UCSD-AML1 (cell line): ENCODE measurements at regions not wholly inside any gene's neighbourhood (a gene's known extent, or its start where the extent isn't known, plus 50 kb on each side); places are given as distances from the start of the nearest gene placed in this dataset.
A peak's percentile ranks its signal among the peaks of the same experiment; 100 is the strongest.

Source experiments
- DNase-seq: peaks from one replicate; lab custom pipeline; 2025; ENCODE audit not compliant: unreplicated experiment; lab: John Stamatoyannopoulos, UW

DNA sequence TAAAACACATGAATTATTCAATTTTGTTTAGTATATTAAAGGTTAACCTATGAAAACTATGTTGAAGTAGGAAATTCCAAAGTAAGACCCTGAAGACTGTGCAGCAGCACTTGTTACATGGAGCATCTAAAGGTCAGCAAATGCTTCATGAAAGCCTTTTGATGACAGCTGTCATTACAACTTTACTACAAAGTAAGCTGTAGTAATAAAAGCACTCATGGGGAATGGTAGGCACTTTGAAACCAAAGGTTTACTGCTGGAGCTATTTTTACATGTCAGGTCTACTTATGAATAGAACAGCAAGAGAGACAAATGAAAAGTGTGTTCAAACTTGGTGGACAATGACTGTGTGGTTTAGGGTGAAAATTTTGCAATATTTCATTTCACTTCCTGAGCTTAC is 672.5 kb upstream of the PCDH20 start:
- no peak for DNase-seq

DNA sequence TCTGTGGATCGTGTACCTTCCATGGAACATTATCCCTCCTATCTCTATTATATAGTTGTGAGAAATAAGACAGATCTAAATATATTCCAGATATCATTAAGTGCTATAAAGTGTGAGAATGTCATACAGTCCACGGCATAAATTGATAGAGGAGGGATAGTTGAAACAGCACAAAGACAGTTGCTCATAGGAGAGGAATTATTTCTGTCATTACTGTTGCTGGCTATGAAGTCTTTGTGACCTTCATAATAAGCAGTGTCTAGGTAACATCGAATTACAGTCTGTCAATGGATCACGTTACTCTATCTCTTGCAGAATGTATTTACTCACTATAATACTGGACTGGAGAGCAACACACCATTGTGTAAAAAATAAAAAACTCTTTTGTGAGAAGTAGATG is 671.5 kb upstream of the PCDH20 start:
- no peak for DNase-seq

DNA sequence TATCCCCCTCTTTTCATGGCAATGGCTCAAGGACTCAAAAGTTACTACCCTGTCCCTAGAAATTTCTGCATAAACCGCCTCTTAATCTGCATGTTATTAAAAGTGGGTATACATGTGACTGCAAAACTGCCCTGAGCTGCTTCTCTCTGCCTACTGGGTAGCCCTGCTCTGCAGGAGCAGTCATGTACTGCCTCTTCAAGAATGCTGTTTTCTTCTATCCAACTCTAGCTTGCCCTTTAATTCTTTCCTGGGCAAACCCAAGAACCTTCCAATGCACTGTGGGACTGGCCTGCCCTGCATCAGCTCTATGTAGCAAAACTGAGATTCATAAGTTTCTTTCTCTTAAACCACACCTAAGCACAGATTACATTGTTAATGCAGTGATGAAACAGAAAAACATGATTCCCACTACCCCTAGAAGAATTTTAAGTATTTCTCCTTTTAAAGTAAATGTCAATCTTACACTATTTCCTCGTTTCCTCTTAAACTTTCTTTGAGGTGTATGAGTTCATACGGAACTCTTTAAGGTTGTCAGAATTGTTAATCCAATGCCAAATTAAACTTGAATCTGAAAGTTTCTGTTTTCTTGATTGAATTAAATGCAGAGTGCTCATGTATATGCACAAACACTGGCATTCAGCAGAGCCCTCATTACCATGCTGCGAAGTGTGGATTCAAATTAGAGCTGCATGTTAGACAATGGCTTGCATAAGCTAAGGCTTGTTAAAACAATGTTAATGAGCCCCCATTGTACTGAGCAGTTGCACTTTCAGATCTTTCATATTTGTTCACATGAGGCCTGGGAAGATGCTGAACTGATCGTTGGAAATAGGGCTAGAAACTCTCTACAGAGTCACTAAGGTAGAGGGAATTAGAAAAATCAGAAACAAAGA is 669.9 kb upstream of the PCDH20 start:
- peak; percentile 1 for DNase-seq

DNA sequence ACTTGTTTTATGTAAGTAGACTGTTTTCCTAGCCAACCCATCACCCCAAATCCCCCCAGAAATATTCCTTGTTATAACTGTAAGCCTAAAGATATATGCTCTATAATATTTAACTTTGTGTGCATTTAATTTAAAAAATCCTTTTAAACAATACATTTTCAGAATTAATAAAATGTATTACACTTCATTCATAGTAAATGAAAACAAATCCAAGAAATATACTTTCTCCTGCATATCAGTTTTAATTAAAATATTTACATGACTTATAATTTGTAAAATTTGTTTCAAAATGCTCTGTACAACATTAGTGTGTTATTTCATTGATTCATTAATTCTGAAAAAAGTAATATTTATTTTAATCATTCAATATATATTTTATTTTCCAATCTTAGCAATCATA is 669.1 kb upstream of the PCDH20 start:
- DNase-seq = no peak

DNA sequence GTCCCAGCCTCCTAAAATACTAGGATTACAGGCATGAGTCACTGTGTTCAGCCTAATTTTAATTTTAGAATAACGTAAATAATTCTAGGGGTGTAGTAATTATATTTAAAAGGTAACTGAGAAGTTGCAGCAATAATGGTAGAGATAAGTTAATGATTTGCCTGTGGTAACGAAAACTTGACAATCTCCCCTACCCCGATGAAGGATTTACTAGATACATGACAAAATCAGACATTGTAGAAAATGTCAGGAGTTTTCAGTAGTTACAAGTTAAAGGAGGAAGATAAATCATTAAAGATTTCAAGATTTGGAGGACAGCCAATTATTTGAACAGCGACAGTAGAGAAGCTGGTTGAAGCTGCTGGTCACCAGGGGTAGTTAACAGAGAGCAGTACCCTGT is 652.2 kb upstream of the PCDH20 start:
- DNase-seq = no peak

DNA sequence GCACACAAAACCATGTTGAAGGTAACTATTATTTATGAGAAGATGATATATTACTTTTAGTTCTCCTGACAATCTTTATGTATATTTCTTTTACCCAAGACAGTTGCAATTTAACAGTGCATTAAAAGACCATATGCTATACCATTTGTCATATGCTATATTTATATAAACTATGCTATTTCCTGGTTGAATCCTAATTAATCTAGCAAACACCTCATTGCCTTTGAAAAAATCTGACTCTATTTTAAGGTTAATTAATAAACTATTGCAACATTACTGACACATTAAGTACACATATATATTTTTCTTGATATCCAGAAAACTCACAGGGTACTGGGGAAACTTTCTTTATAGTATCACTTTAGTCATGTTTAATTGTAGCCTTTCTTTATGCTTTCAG is 649.4 kb upstream of the PCDH20 start:
- DNase-seq = no peak

DNA sequence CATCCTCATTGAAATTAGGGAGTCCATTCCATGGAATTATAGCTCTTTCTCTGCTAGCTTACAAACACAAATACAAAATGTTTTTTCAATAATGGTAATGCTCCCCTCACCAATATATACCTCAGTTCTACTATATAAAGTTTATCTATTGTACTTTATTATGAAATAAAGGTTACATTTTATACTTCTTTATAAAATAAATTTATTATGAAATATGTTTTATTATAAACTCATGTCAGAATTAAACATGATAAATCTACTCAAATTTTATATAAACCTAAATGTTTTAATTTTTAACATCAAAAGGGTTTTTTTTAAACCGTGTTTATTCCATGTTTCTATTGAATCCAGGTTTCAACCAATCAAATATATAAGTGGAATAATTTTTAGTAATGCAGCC is 646.1 kb upstream of the PCDH20 start:
- no peak for DNase-seq

DNA sequence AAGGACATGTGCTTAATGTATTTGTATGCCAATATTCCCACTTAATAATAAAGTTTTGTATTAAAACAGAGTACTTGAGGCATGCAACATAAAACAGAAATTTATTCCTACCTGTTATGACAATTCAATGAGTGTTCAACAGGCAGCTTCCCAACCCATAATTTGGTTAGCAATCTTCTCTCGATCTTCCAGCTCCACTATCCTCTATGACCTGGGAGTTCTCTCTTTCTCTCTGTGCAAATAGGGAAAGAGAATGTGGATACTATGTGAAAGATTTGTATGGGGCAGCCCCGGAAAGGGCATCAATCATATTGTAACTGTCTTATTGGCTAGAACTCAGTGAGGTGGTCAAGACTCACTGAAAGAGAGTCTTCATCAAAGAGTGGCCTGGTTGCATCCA is 644.9 kb upstream of the PCDH20 start:
- no peak for DNase-seq

DNA sequence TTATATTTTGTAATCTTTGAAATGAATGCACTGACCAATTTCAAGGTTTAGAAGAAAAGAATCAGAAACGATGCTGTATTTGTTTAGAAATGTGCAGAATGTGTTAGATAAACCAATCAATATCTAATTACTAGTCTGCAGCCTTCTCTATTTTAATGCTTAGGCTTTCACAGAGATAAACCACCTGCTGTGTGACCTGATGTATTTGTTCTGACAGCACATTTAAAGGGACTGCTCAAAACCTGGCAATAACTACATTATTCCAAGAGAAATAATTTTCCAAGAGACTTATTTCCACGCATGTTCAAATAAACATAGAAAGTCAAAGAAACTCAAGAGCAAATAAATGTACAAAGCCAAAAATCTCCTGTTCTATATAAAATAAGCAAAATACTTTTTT is 641.6 kb upstream of the PCDH20 start:
- DNase-seq = no peak

DNA sequence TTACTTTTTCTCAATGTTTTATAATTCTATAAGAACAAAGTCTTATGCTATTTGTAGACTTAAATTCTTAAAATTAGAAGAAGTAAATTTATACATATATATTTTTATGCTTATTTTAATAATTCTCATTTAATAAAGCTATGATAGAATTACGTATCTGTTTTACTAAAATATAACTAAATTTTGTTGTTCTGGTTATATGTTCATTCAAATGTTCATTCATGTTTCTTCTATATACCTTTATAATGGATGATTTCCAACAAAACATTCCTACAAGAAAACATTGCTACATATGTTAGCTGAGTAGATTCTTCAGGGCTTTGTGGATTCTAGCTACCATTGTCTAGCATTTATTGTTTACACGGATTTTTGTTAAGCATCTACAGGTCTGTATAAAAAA is 634.3 kb upstream of the PCDH20 start:
- no peak for DNase-seq

DNA sequence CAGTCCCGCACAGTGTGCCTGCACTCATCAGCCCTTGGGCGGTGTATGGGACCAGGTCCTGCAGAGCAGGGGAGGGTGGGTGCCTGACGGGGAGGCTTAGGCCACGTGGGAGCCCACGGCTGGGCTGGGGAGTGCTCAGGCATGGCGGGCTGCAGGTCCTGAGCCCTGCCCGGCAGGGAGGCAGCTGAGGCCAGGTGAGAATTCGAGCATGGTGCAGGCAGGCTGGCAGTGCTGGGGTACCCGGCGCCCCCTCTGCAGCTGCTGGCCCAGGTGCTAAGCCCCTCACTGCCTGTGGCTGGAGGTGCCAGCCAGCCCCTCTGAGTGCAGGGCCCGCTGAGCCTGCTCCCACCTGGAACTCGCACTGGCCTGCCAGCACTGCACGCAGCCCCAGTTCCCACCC is 630.9 kb upstream of the PCDH20 start:
- no peak for DNase-seq

DNA sequence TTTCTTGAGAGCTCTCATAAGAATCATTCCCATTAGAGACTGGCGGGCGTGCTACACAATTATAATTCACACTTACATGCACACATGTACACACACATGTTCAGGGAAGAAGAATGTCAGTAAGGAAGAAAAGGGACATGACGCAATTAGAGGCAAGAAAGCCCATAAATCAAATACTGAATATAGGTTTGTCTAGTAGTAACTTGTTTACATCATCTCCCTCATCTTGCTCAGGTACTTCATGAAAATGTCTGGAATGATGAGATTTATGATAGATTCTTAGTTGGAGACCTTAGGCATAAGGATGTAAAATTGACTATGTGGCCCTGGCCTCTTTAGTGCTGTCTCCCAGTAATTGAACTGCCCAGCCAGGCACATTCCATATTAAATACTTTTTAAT is 628.0 kb upstream of the PCDH20 start:
- no peak for DNase-seq

DNA sequence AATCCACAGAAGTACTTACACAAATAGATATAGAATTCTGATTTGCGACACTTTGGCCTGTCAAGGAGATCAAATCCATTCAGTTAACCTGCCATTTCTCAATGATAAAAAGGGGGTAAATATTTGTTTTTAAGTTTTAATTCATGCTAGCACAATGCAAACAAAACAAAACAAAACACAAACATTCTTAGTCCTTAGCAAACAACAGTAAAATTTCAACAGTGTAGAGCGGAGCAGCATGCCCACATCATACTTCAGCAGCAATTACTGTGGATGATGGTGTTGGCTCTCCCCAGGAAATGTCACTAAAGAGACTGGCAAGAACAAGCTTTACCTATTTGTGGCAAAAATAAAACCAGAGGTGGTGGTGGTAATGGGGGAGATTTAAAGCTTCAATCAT is 625.2 kb upstream of the PCDH20 start:
- no peak for DNase-seq

DNA sequence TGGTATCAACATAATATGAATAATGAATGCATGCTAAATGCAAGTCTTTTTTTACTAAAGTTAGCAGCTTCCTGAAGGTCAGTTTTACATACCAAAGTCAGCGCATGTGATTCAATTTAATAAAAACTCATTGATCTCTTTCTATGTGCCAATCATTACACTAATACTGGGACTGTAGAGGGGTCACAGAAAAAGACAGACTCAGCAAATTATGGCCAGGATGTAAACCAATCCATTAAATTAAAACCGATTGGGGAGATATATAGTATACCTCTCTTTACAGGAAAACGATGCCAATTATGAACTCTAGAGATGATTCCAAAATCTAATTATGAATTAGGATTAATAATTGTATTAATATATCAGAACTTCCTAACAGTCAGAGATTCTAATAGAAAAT is 624.4 kb upstream of the PCDH20 start:
- no peak for DNase-seq

DNA sequence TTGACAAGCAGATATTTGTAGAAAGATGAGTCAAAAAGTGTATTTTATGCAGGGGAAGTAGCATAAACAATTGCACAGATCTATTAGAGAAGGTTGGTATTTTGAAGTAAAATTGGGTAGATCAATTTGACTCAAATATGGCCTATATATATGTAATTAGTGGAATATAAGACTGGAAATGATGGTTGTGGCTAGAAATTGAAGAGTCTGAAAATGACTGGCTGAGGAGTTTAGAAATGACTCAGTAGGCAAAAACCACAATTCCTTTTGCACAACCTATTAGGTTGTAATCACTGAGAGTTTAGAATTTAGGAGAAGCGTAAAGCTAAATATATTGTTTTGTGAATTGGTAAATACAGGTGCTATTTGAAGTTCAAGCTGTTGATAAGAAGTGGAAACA is 622.6 kb upstream of the PCDH20 start:
- no peak for DNase-seq

DNA sequence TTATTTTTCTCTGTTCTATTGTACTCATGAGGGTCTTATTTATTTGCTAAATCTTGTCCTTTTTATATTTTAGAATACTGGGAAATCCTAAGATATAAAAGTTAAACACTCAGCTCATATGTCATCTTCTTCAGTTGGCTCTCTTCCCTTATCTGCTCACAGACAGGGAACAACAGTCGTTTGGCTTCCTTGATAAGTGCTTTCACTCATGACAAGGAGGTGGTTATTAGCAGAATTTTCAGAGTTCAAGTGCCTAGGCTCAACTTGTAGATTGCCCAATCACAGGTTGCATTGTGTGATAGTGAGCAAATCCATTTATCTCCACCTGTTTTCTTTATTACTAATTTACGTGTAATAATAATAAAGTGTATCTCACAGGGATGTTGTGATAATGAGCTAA is 620.3 kb upstream of the PCDH20 start:
- DNase-seq = no peak

DNA sequence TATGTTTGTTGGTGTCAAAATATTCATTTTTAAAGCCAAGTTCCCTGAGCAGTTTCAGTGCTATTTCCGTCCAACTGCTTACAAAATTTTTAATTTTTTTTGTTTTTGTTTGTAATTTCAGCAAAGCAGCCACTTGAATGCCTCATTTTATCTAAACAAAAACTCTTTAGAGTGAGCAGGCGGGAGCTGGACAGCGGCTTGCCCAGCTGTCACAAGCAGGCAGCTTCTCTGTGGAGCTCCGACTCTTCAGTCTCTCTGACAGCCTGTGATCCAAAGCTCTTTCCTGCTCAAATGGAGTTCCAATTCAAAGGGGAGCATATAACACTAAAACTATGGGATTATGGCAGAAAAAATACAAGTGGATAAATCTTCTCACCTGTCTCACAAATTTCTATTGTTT is 618.3 kb upstream of the PCDH20 start:
- DNase-seq = no peak

DNA sequence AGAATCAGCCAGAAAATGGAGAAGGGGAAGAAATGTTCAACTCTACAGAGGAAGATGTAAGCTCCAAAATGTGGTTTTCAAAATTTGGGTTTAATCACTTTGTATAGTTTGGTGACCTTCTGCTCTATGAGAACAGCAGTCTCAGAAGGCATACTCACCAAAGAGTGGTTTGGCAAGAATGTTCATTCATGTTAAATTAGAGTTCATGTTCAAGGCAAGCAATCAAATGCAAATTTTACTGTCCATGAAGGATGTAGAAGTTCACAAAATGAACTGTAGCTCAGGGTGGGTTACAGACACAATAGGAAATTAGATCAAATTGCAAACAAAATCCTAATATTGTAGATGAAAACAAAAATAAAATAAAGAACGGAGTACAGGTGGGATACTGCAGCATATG is 606.7 kb upstream of the PCDH20 start:
- DNase-seq = no peak

DNA sequence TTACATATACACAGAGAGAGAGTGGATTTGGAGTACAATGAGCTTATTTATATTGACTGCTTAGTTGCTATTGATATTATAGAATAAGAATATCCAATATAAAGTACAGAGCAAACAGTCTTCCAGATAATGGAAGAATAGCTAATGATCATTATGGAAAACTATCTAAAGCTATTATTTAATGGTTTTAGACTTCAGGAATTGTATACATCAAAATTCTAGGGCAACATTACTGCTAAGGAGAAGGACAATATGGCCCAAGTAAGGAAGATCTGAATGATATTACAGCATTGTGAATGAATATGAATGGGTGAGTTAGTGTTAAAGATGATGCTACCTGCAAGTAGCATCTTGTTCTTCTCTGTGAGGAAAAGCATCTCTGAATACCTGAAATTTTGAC is 604.2 kb upstream of the PCDH20 start:
- no peak for DNase-seq

DNA sequence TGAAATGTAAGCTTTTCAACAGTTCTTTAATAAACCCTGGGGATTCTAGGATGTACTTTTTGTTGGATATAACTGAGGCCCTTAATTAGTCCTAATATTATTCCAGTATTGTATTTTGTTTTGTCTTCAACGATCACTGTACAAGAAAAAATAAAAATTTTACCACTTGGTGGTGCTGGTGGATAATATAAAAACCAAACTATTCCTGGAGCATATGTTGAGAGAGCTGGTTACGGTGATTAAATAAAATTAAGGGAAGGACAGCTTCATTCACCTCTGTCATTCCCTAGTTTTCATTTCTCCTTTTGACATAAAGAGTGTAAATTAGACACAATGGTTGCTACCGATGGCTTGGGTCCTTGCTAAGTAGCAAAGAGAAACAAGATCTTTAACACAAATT is 598.6 kb upstream of the PCDH20 start:
- no peak for DNase-seq

DNA sequence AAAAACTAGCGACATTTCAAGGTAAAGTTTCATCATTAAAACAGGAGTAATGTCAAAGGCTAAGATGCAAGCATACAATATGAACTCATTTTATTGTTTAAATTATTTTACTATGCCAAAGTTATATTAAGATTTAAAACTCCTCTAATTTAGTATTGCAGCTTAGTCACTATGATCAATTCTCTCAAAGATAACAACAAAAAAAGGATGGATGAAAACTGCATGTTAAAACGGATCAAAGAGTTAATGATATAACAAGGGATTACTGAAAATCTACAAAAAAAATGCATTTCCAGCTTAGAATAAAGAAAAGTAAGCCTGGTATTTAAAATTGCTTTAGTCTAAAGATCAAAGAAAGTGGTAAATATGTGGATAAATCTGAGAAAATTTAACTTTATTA is 587.8 kb upstream of the PCDH20 start:
- DNase-seq = no peak

DNA sequence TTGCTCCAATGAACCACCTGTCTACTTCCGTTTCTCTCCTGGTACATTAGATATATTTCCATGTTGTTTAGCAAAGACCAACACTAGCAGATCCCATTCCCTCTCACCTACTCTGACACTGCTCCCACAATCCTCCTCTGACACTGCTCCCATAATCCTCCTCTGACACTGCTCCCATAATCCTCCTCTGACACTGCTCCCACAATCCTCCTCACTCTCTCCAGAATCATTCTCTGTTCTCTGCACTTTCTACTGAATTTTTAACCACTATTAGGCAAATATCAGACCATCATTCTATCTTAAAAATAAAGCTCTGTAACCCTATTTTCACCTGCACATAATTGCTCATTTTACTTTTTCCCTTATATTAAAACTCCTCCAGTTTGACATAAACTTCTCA is 578.5 kb upstream of the PCDH20 start:
- no peak for DNase-seq

DNA sequence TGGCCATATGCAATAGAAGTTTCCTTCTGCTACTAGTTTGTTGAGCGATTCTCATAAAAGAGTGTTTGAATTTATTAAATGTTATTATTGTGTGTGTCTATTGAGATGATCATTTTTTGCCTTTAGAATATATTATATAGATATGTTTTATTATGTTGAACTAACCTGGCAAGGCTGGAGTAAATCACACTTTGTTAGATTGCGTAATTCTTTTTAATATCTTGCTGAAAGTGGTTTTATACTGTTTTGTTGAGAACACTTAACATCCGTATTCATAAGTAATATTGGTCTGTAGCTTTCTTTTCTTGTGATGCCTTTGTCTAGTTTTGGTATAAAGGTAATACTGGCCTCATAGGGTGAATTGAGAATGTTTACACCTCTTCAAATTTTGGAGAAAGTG is 574.3 kb upstream of the PCDH20 start:
- DNase-seq = no peak
